ENCODE measurements at regions not wholly inside any gene's neighbourhood (a gene's known extent, or its start where the extent isn't known, plus 50 kb on each side); places are given as distances from the start of the nearest gene placed in this dataset.

DNA sequence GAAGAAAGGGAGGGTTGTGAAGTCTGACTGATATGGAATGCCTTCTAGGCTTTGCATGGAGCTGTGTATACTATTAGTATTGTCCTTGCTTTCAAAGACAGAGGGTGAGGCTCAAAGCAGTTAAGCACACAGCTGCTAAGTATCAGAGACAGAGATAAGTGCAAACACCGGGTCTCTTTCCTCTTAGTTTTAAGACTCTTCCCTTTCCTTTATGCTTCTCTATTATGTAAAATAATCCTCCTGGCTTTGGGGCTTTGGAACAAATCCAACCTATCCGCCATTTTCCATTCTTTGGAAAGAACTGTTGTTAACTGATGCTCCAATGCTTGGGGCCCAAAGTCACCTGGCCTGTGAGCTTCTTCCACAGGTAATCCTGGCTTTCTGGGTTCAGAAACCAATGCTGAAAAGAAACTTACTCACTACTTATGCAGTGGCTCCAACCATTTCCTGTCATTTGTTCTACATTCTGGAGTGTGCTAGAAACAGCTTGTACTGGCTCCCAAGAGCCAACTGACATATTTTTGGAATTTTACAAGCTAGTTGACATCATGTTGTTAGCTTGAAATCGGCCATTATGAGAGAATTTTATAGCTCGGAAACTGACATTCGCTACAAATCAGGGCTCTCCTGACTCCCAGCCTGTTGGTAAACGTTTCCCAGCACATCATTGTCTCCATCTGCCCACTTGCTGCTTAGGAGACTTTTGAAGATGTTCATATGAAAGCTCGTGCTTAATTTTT is 67.5 kb downstream of the DNTTIP2 start:
- Histone ChIP-seq H3K9me3 (ENCODE audit: control insufficient read depth, insufficient read depth, low read length) (peaks cover 3% of the 10 kb centered on the region; the same call in 1 of the 2 replicates), H3K27me3 (ENCODE audit: control insufficient read depth, insufficient read depth, low read length) (no peaks in the 10 kb centered on the region), H3K27ac (ENCODE audit: low read depth, low read length) (no peak overlapping the region), H3K4me3 (ENCODE audit: low read depth, low read length) (no peak overlapping the region)
- ChIA-PET POLR2A (no interaction called here), CTCF (interaction anchor here (0.5 to 7.4 kb wide), 8 partner anchors 32 to 507 kb away, joined by 3 to 270 read pairs (median 4); partner anchors contain the start of gene BCAR3)
- TF ChIP-seq, protein P1, sequence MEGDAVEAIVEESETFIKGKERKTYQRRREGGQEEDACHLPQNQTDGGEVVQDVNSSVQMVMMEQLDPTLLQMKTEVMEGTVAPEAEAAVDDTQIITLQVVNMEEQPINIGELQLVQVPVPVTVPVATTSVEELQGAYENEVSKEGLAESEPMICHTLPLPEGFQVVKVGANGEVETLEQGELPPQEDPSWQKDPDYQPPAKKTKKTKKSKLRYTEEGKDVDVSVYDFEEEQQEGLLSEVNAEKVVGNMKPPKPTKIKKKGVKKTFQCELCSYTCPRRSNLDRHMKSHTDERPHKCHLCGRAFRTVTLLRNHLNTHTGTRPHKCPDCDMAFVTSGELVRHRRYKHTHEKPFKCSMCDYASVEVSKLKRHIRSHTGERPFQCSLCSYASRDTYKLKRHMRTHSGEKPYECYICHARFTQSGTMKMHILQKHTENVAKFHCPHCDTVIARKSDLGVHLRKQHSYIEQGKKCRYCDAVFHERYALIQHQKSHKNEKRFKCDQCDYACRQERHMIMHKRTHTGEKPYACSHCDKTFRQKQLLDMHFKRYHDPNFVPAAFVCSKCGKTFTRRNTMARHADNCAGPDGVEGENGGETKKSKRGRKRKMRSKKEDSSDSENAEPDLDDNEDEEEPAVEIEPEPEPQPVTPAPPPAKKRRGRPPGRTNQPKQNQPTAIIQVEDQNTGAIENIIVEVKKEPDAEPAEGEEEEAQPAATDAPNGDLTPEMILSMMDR (IDR thresholded peaks at IDR 0.05; ENCODE audit: low read depth, low read length): no peak
- no peak for DNase-seq (ENCODE audit: low read depth, low spot score)

DNA sequence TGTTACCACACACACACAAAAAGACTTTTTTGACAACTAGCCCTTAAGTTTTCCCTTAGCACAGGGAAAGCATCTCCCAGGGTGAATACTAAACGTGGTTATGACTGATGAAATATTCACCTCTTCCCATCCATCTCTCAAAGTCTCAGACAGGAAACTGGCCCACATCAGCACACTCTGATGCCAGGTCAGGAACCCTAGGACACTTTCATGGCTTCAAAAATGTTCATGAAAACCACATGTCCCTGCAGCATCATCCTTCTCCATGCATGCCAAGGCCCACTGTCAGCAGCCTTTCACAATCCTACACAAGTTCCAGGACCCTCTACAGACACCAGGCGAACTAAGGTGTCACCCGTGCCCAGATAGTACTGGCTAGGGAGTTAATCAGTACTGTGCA is 68.7 kb downstream of the DNTTIP2 start:
- no peaks in the 10 kb centered on the region for H3K27me3 ChIP-seq (ENCODE audit: control insufficient read depth, insufficient read depth, low read length)
- DNase-seq (ENCODE audit: low read depth, low spot score): no peak
- ChIA-PET CTCF (interaction anchor here (1.1 to 7.4 kb wide), 2 partner anchors 125 to 180 kb away, joined by 3 to 270 read pairs; no protein-coding TSS in a partner anchor), POLR2A (no interaction called here)
- H3K4me3 ChIP-seq (ENCODE audit: low read depth, low read length): no peak overlapping the region
- TF ChIP-seq, protein P1 (IDR thresholded peaks at IDR 0.05; ENCODE audit: low read depth, low read length): no peak
- H3K9me3 ChIP-seq (ENCODE audit: control insufficient read depth, insufficient read depth, low read length): peaks cover 3% of the 10 kb centered on the region; the same call in 1 of the 2 replicates
- no peak overlapping the region for H3K27ac ChIP-seq (ENCODE audit: low read depth, low read length)

DNA sequence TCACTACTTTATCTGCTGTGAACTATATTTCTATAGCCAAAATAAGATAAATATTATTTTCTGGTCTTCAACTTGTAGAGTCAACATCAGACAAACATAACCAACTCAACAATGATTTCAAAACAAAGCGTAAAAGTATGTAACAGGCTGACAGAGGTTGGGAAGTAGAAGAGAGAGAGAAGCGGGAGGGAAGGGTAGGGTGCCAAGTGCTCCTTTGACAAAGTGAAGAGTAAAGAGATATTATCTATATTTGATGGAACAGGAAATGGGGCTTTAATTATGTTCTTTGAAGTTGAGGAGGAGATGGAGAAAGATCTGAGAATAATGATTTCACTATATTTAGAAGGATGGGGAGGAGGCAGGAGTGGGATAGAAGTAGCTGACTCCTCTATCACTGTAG is 70.1 kb downstream of the DNTTIP2 start:
- TF ChIP-seq, protein P1 (IDR thresholded peaks at IDR 0.05; ENCODE audit: low read depth, low read length): no peak
- no peak for DNase-seq (ENCODE audit: low read depth, low spot score)
- H3K4me3 ChIP-seq (ENCODE audit: low read depth, low read length): no peak overlapping the region
- H3K9me3 ChIP-seq (ENCODE audit: control insufficient read depth, insufficient read depth, low read length): peaks cover 3% of the 10 kb centered on the region; the same call in 1 of the 2 replicates
- ChIA-PET POLR2A (no interaction called here), CTCF (interaction anchor here (1.0 kb wide), 1 partner anchor 180 kb away, joined by 3 read pairs; no protein-coding TSS in a partner anchor)
- no peaks in the 10 kb centered on the region for H3K27me3 ChIP-seq (ENCODE audit: control insufficient read depth, insufficient read depth, low read length)
- no peak overlapping the region for H3K27ac ChIP-seq (ENCODE audit: low read depth, low read length)

DNA sequence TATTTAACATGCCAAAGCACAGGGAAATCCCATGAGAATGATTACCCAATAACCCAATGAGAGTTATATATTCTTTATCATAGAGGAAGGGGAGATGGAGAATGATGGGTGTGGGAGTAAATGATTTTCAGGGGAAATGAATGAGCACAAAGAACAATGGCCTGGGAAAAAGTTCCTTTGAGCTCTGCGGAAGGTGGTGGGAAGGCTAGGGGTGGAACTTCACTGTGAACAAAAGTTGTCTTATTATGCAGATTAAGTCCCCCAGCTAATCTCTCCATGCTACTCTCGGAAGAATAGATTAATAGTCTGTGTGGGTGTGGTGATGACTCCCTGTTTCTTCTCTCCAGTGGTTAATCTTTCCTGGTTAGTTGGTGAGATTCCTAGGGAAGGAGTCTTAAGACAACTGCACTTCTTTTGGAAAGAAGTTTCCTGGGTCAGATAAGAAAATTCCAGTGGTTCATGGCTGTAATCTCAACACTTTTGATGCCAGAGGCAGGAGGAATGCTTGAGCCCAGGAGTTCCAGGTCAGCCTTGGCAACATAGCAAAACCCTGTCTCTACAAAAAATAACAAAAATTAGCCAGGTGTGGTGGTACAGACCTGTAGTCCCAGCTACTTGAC is 71.6 kb downstream of the DNTTIP2 start:
- TF ChIP-seq, protein P1 (IDR thresholded peaks at IDR 0.05; ENCODE audit: low read depth, low read length): no peak
- POLR2A ChIA-PET: no interaction called here
- Histone ChIP-seq H3K27ac (ENCODE audit: low read depth, low read length) (no peak overlapping the region), H3K9me3 (ENCODE audit: control insufficient read depth, insufficient read depth, low read length) (peaks cover 3% of the 10 kb centered on the region; the same call in 1 of the 2 replicates), H3K4me3 (ENCODE audit: low read depth, low read length) (no peak overlapping the region), H3K27me3 (ENCODE audit: control insufficient read depth, insufficient read depth, low read length) (no peaks in the 10 kb centered on the region)
- CTCF ChIA-PET: interaction anchor here (0.6 to 1.1 kb wide), 2 partner anchors 8 to 499 kb away, joined by 3 to 4 read pairs; no protein-coding TSS in a partner anchor
- DNase-seq (ENCODE audit: low read depth, low spot score): no peak

All from AG04450 (cell line).